ENCODE measurements at regions not wholly inside any gene's neighbourhood (a gene's known extent, or its start where the extent isn't known, plus 50 kb on each side); places are given as distances from the start of the nearest gene placed in this dataset.

GRCh38 chr1:88537787-88538186 lies 146.3 kb upstream of the PKN2 start:
- H3K27me3 Mint-ChIP-seq: peaks cover 3 to 31% of the 10 kb centered on the region in 2 donors
- no peak overlapping the region for H3K27ac Mint-ChIP-seq
- H3K36me3 ChIP-seq (ENCODE audit: control insufficient read depth in 2 of 2, extremely low read depth in 1 of 2, insufficient read depth in 1 of 2, low read length in 1 of 2): no peaks in the 10 kb centered on the region
- H3K4me1 ChIP-seq (ENCODE audit: control insufficient read depth in 1 of 2, extremely low read depth in 1 of 2, insufficient read depth in 2 of 2, low read length in 2 of 2): no peaks in the 10 kb centered on the region
- ChIA-PET CTCF (no interaction called here), POLR2A (no interaction called here)
- no peak overlapping the region for H3K4me3 ChIP-seq (ENCODE audit: control insufficient read depth in 1 of 2, extremely low read depth in 1 of 2, low read length in 1 of 2)
- H3K27me3 ChIP-seq (replicated peaks in 1 of 2; ENCODE audit: control insufficient read depth in 2 of 2, extremely low read depth in 1 of 2, insufficient read depth in 2 of 2, low read length in 1 of 2): no peaks in the 10 kb centered on the region
- H3K9me3 Mint-ChIP-seq: no peaks in the 10 kb centered on the region
- no peak overlapping the region for H3K4me3 Mint-ChIP-seq
- DNase-seq: no peak
- H3K9me3 ChIP-seq: no peaks in the 10 kb centered on the region
- H3K4me1 Mint-ChIP-seq: no peaks in the 10 kb centered on the region
- no peak overlapping the region for H3K27ac ChIP-seq (ENCODE audit: low read length)
- ATAC-seq (replicated peaks in 1 of 4): no peak
- WGBS (ENCODE audit: insufficient coverage): 100% methylated on average over 1 of the region's 3 CpGs
- H3K36me3 Mint-ChIP-seq: no peaks in the 10 kb centered on the region

GRCh38 chr1:88538222-88538899 lies 145.7 kb upstream of the PKN2 start:
- ATAC-seq (replicated peaks in 1 of 4) (no peak), DNase-seq (no peak)
- WGBS (ENCODE audit: insufficient coverage): no CpG with 5 or more reads among the region's 2 CpGs
- H3K4me1 ChIP-seq (ENCODE audit: control insufficient read depth in 1 of 2, extremely low read depth in 1 of 2, insufficient read depth in 2 of 2, low read length in 2 of 2): no peaks in the 10 kb centered on the region
- no peak overlapping the region for H3K27ac ChIP-seq (ENCODE audit: low read length)
- no peaks in the 10 kb centered on the region for H3K9me3 ChIP-seq
- H3K4me1 Mint-ChIP-seq: no peaks in the 10 kb centered on the region
- H3K4me3 Mint-ChIP-seq: no peak overlapping the region
- CTCF ChIA-PET: no interaction called here
- peaks cover 3 to 31% of the 10 kb centered on the region in 2 donors for H3K27me3 Mint-ChIP-seq
- POLR2A ChIA-PET: no interaction called here
- H3K36me3 Mint-ChIP-seq: no peaks in the 10 kb centered on the region
- H3K36me3 ChIP-seq (ENCODE audit: control insufficient read depth in 2 of 2, extremely low read depth in 1 of 2, insufficient read depth in 1 of 2, low read length in 1 of 2): no peaks in the 10 kb centered on the region
- no peaks in the 10 kb centered on the region for H3K27me3 ChIP-seq (replicated peaks in 1 of 2; ENCODE audit: control insufficient read depth in 2 of 2, extremely low read depth in 1 of 2, insufficient read depth in 2 of 2, low read length in 1 of 2)
- H3K4me3 ChIP-seq (ENCODE audit: control insufficient read depth in 1 of 2, extremely low read depth in 1 of 2, low read length in 1 of 2): no peak overlapping the region
- no peaks in the 10 kb centered on the region for H3K9me3 Mint-ChIP-seq
- no peak overlapping the region for H3K27ac Mint-ChIP-seq

GRCh38 chr1:88540255-88540654 lies 143.8 kb upstream of the PKN2 start:
- ATAC-seq (replicated peaks in 1 of 4) (no peak), DNase-seq (no peak)
- no peaks in the 10 kb centered on the region for H3K27me3 ChIP-seq (replicated peaks in 1 of 2; ENCODE audit: control insufficient read depth in 2 of 2, extremely low read depth in 1 of 2, insufficient read depth in 2 of 2, low read length in 1 of 2)
- no peak overlapping the region for H3K4me3 ChIP-seq (ENCODE audit: control insufficient read depth in 1 of 2, extremely low read depth in 1 of 2, low read length in 1 of 2)
- Mint-ChIP-seq H3K4me3 (no peak overlapping the region), H3K27me3 (peaks cover 12 to 37% of the 10 kb centered on the region in 2 donors), H3K36me3 (no peaks in the 10 kb centered on the region), H3K27ac (no peak overlapping the region), H3K4me1 (no peaks in the 10 kb centered on the region), H3K9me3 (no peaks in the 10 kb centered on the region)
- no peaks in the 10 kb centered on the region for H3K4me1 ChIP-seq (ENCODE audit: control insufficient read depth in 1 of 2, extremely low read depth in 1 of 2, insufficient read depth in 2 of 2, low read length in 2 of 2)
- H3K9me3 ChIP-seq: no peaks in the 10 kb centered on the region
- POLR2A ChIA-PET: no interaction called here
- no CpG with 5 or more reads among the region's 2 CpGs for WGBS (ENCODE audit: insufficient coverage)
- no peaks in the 10 kb centered on the region for H3K36me3 ChIP-seq (ENCODE audit: control insufficient read depth in 2 of 2, extremely low read depth in 1 of 2, insufficient read depth in 1 of 2, low read length in 1 of 2)
- CTCF ChIA-PET: no interaction called here
- H3K27ac ChIP-seq (ENCODE audit: low read length): no peak overlapping the region

GRCh38 chr1:88541596-88541995 lies 142.5 kb upstream of the PKN2 start:
- 80% methylated on average over 1 of the region's 1 CpG for WGBS (ENCODE audit: insufficient coverage)
- peaks cover 12 to 26% of the 10 kb centered on the region in 2 donors for H3K27me3 Mint-ChIP-seq
- Histone ChIP-seq H3K4me1 (ENCODE audit: control insufficient read depth in 1 of 2, extremely low read depth in 1 of 2, insufficient read depth in 2 of 2, low read length in 2 of 2) (no peaks in the 10 kb centered on the region), H3K9me3 (no peaks in the 10 kb centered on the region), H3K4me3 (ENCODE audit: control insufficient read depth in 1 of 2, extremely low read depth in 1 of 2, low read length in 1 of 2) (no peak overlapping the region), H3K27me3 (replicated peaks in 1 of 2; ENCODE audit: control insufficient read depth in 2 of 2, extremely low read depth in 1 of 2, insufficient read depth in 2 of 2, low read length in 1 of 2) (no peaks in the 10 kb centered on the region), H3K36me3 (ENCODE audit: control insufficient read depth in 2 of 2, extremely low read depth in 1 of 2, insufficient read depth in 1 of 2, low read length in 1 of 2) (no peaks in the 10 kb centered on the region), H3K27ac (ENCODE audit: low read length) (no peak overlapping the region)
- no peaks in the 10 kb centered on the region for H3K4me1 Mint-ChIP-seq
- no peak overlapping the region for H3K4me3 Mint-ChIP-seq
- no peak overlapping the region for H3K27ac Mint-ChIP-seq
- DNase-seq: no peak
- ChIA-PET CTCF (no interaction called here), POLR2A (no interaction called here)
- H3K36me3 Mint-ChIP-seq: no peaks in the 10 kb centered on the region
- no peaks in the 10 kb centered on the region for H3K9me3 Mint-ChIP-seq
- no peak for ATAC-seq (replicated peaks in 1 of 4)

GRCh38 chr1:88544195-88544594 lies 139.9 kb upstream of the PKN2 start:
- H3K4me1 Mint-ChIP-seq: no peaks in the 10 kb centered on the region
- Histone ChIP-seq H3K27me3 (replicated peaks in 1 of 2; ENCODE audit: control insufficient read depth in 2 of 2, extremely low read depth in 1 of 2, insufficient read depth in 2 of 2, low read length in 1 of 2) (no peaks in the 10 kb centered on the region), H3K36me3 (ENCODE audit: control insufficient read depth in 2 of 2, extremely low read depth in 1 of 2, insufficient read depth in 1 of 2, low read length in 1 of 2) (no peaks in the 10 kb centered on the region), H3K27ac (ENCODE audit: low read length) (no peak overlapping the region), H3K9me3 (no peaks in the 10 kb centered on the region), H3K4me1 (ENCODE audit: control insufficient read depth in 1 of 2, extremely low read depth in 1 of 2, insufficient read depth in 2 of 2, low read length in 2 of 2) (no peaks in the 10 kb centered on the region), H3K4me3 (ENCODE audit: control insufficient read depth in 1 of 2, extremely low read depth in 1 of 2, low read length in 1 of 2) (no peak overlapping the region)
- ATAC-seq (replicated peaks in 1 of 4): no peak
- no peaks in the 10 kb centered on the region for H3K9me3 Mint-ChIP-seq
- H3K36me3 Mint-ChIP-seq: no peaks in the 10 kb centered on the region
- H3K27me3 Mint-ChIP-seq: peaks cover 9 to 20% of the 10 kb centered on the region in 2 donors
- ChIA-PET CTCF (no interaction called here), POLR2A (no interaction called here)
- no peak overlapping the region for H3K4me3 Mint-ChIP-seq
- DNase-seq: no peak
- H3K27ac Mint-ChIP-seq: no peak overlapping the region

GRCh38 chr1:88549536-88549935 lies 134.5 kb upstream of the PKN2 start:
- Mint-ChIP-seq H3K27me3 (peaks cover 3 to 6% of the 10 kb centered on the region in 2 donors), H3K4me3 (no peak overlapping the region), H3K27ac (no peak overlapping the region), H3K9me3 (no peaks in the 10 kb centered on the region), H3K36me3 (no peaks in the 10 kb centered on the region), H3K4me1 (no peaks in the 10 kb centered on the region)
- Histone ChIP-seq H3K9me3 (no peaks in the 10 kb centered on the region), H3K4me3 (ENCODE audit: control insufficient read depth in 1 of 2, extremely low read depth in 1 of 2, low read length in 1 of 2) (no peak overlapping the region), H3K36me3 (ENCODE audit: control insufficient read depth in 2 of 2, extremely low read depth in 1 of 2, insufficient read depth in 1 of 2, low read length in 1 of 2) (no peaks in the 10 kb centered on the region), H3K4me1 (ENCODE audit: control insufficient read depth in 1 of 2, extremely low read depth in 1 of 2, insufficient read depth in 2 of 2, low read length in 2 of 2) (no peaks in the 10 kb centered on the region), H3K27ac (ENCODE audit: low read length) (no peak overlapping the region), H3K27me3 (replicated peaks in 1 of 2; ENCODE audit: control insufficient read depth in 2 of 2, extremely low read depth in 1 of 2, insufficient read depth in 2 of 2, low read length in 1 of 2) (no peaks in the 10 kb centered on the region)
- ChIA-PET POLR2A (interaction anchor here (0.6 to 0.7 kb wide), 2 partner anchors 10 to 36 kb away, joined by 3 read pairs; no protein-coding TSS in a partner anchor), CTCF (no interaction called here)
- no peak for ATAC-seq (replicated peaks in 1 of 4)
- no peak for DNase-seq
- WGBS (ENCODE audit: insufficient coverage): no CpG with 5 or more reads among the region's 1 CpG

GRCh38 chr1:88552226-88552625 lies 131.8 kb upstream of the PKN2 start:
- H3K9me3 Mint-ChIP-seq: no peaks in the 10 kb centered on the region
- H3K4me3 Mint-ChIP-seq: no peak overlapping the region
- H3K27ac Mint-ChIP-seq: no peak overlapping the region
- H3K4me1 Mint-ChIP-seq: no peaks in the 10 kb centered on the region
- H3K27me3 ChIP-seq (replicated peaks in 1 of 2; ENCODE audit: control insufficient read depth in 2 of 2, extremely low read depth in 1 of 2, insufficient read depth in 2 of 2, low read length in 1 of 2): no peaks in the 10 kb centered on the region
- ChIA-PET POLR2A (no interaction called here), CTCF (no interaction called here)
- H3K4me1 ChIP-seq (ENCODE audit: control insufficient read depth in 1 of 2, extremely low read depth in 1 of 2, insufficient read depth in 2 of 2, low read length in 2 of 2): no peaks in the 10 kb centered on the region
- ATAC-seq (replicated peaks in 1 of 4) (no peak), DNase-seq (no peak)
- H3K4me3 ChIP-seq (ENCODE audit: control insufficient read depth in 1 of 2, extremely low read depth in 1 of 2, low read length in 1 of 2): no peak overlapping the region
- no peaks in the 10 kb centered on the region for H3K36me3 Mint-ChIP-seq
- no peaks in the 10 kb centered on the region for H3K36me3 ChIP-seq (ENCODE audit: control insufficient read depth in 2 of 2, extremely low read depth in 1 of 2, insufficient read depth in 1 of 2, low read length in 1 of 2)
- H3K27ac ChIP-seq (ENCODE audit: low read length): no peak overlapping the region
- H3K27me3 Mint-ChIP-seq: peaks cover 0 to 2% of the 10 kb centered on the region in 2 donors
- WGBS (ENCODE audit: insufficient coverage): no CpG with 5 or more reads among the region's 2 CpGs
- H3K9me3 ChIP-seq: no peaks in the 10 kb centered on the region
